ES-I3 (cell line): ENCODE measurements at regions not wholly inside any gene's neighbourhood (a gene's known extent, or its start where the extent isn't known, plus 50 kb on each side); places are given as distances from the start of the nearest gene placed in this dataset.
A peak's percentile ranks its signal among the peaks of the same experiment; 100 is the strongest.
"Not testable (repeated sequence)": the region's sequence is repeated elsewhere in the genome, so short reads cannot be mapped to it uniquely, and the experiment has no call there.

Experiments used
- H3K36me3 ChIP-seq: 2 replicates; pipeline ENCODE4 v1.6.1; 2013; ENCODE audit warnings: mild to moderate bottlenecking, low read length, control low read depth, moderate library complexity; ENCODE audit not compliant: insufficient read depth
- H3K4me1 ChIP-seq: 2 replicates; pipeline ENCODE4 v1.6.1; 2013; ENCODE audit warnings: mild to moderate bottlenecking, control low read depth, low read length; ENCODE audit not compliant: insufficient read depth
- H3K9ac ChIP-seq: 2 replicates; pipeline ENCODE4 v1.6.1; 2013; ENCODE audit warnings: low read depth, mild to moderate bottlenecking, low read length, moderate library complexity
- H3K9me3 ChIP-seq: 2 replicates; pipeline ENCODE4 v1.6.1; 2013; ENCODE audit warnings: mild to moderate bottlenecking, low read length, moderate library complexity; ENCODE audit not compliant: control insufficient read depth, insufficient read depth

GRCh38 chr13:72622546-72622945, 104.9 kb downstream of the MZT1 start:
- Histone ChIP-seq H3K4me1 (peaks cover 12% of the 10 kb centered on the region; the same call in 1 of the 2 replicates), H3K9me3 (no peaks in the 10 kb centered on the region), H3K9ac (no peak overlapping the region), H3K36me3 (no peaks in the 10 kb centered on the region)

GRCh38 chr13:72620874-72621273, 106.6 kb downstream of the MZT1 start:
- H3K9ac ChIP-seq, result no peak overlapping the region
- H3K36me3 ChIP-seq, result no peaks in the 10 kb centered on the region
- no peaks in the 10 kb centered on the region for H3K9me3 ChIP-seq
- H3K4me1 ChIP-seq, result peaks cover 12% of the 10 kb centered on the region; the same call in 1 of the 2 replicates

- Histone ChIP-seq H3K9ac (no peak overlapping the region), H3K36me3 (no peaks in the 10 kb centered on the region), H3K9me3 (no peaks in the 10 kb centered on the region), H3K4me1 (peaks cover 12% of the 10 kb centered on the region; the same call in 1 of the 2 replicates)
Observed at GRCh38 chr13:72617951-72618350, 109.5 kb downstream of the MZT1 start.

- H3K9ac ChIP-seq, result no peak overlapping the region
- no peaks in the 10 kb centered on the region for H3K9me3 ChIP-seq
- H3K4me1 ChIP-seq, result peaks cover 12% of the 10 kb centered on the region; the same call in 1 of the 2 replicates
- H3K36me3 ChIP-seq, result no peaks in the 10 kb centered on the region
Observed at GRCh38 chr13:72617186-72617585, 110.2 kb downstream of the MZT1 start.

- not testable (repeated sequence) for H3K9me3 ChIP-seq, H3K36me3 ChIP-seq, H3K4me1 ChIP-seq
- H3K9ac ChIP-seq, result peak overlapping the region; percentile 28; the same call in 1 of the 2 replicates
Observed at GRCh38 chr13:72610251-72610891, 117.1 kb downstream of the MZT1 start.

GRCh38 chr13:72599178-72599743, 128.2 kb downstream of the MZT1 start:
- H3K36me3 ChIP-seq, result no peaks in the 10 kb centered on the region
- no peaks in the 10 kb centered on the region for H3K9me3 ChIP-seq
- peaks cover 11% of the 10 kb centered on the region for H3K4me1 ChIP-seq
- no peak overlapping the region for H3K9ac ChIP-seq

GRCh38 chr13:72590091-72590740, 137.2 kb downstream of the MZT1 start:
- Histone ChIP-seq H3K9me3 (no peaks in the 10 kb centered on the region; the same call in 1 of the 2 replicates), H3K4me1 (peaks cover 2% of the 10 kb centered on the region; the same call in 1 of the 2 replicates), H3K36me3 (no peaks in the 10 kb centered on the region), H3K9ac (no peak overlapping the region)

GRCh38 chr13:72586518-72586917, 140.9 kb downstream of the MZT1 start:
- Histone ChIP-seq H3K36me3 (no peaks in the 10 kb centered on the region), H3K9ac (no peak overlapping the region), H3K4me1 (peaks cover 2% of the 10 kb centered on the region; the same call in 1 of the 2 replicates)

GRCh38 chr13:72585254-72585653, 142.2 kb downstream of the MZT1 start:
- Histone ChIP-seq H3K36me3 (no peaks in the 10 kb centered on the region), H3K4me1 (peaks cover 2% of the 10 kb centered on the region; the same call in 1 of the 2 replicates), H3K9me3 (no peaks in the 10 kb centered on the region), H3K9ac (no peak overlapping the region)

More at GRCh38 chr13:72586518-72586917, 140.9 kb downstream of the MZT1 start:
- H3K9me3 ChIP-seq, result no peaks in the 10 kb centered on the region

GRCh38 chr13:72571191-72571590, 156.2 kb downstream of the MZT1 start:
- no peak overlapping the region for H3K9ac ChIP-seq
- peaks cover 3% of the 10 kb centered on the region; the same call in 1 of the 2 replicates for H3K9me3 ChIP-seq
- H3K36me3 ChIP-seq, result no peaks in the 10 kb centered on the region
- peaks cover 14% of the 10 kb centered on the region for H3K4me1 ChIP-seq

GRCh38 chr13:72570019-72570418, 157.4 kb downstream of the MZT1 start:
- H3K4me1 ChIP-seq, result peaks cover 14% of the 10 kb centered on the region
- no peaks in the 10 kb centered on the region for H3K36me3 ChIP-seq
- no peaks in the 10 kb centered on the region for H3K9me3 ChIP-seq
- no peak overlapping the region for H3K9ac ChIP-seq

- H3K4me1 ChIP-seq, result peaks cover 14% of the 10 kb centered on the region
- H3K9me3 ChIP-seq, result no peaks in the 10 kb centered on the region
- no peak overlapping the region for H3K9ac ChIP-seq
- no peaks in the 10 kb centered on the region for H3K36me3 ChIP-seq
Observed at GRCh38 chr13:72567566-72567965, 159.9 kb downstream of the MZT1 start.

GRCh38 chr13:72566526-72566925, 160.9 kb downstream of the MZT1 start:
- H3K4me1 ChIP-seq, result peaks cover 14% of the 10 kb centered on the region
- H3K9ac ChIP-seq, result no peak overlapping the region
- H3K36me3 ChIP-seq, result no peaks in the 10 kb centered on the region
- H3K9me3 ChIP-seq, result no peaks in the 10 kb centered on the region

- no peaks in the 10 kb centered on the region for H3K36me3 ChIP-seq
- no peak overlapping the region for H3K9ac ChIP-seq
- no peaks in the 10 kb centered on the region for H3K9me3 ChIP-seq
- peaks cover 14% of the 10 kb centered on the region for H3K4me1 ChIP-seq
Observed at GRCh38 chr13:72565893-72566292, 161.5 kb downstream of the MZT1 start.

- Histone ChIP-seq H3K9ac (no peak overlapping the region), H3K9me3 (no peaks in the 10 kb centered on the region), H3K4me1 (peaks cover 5% of the 10 kb centered on the region), H3K36me3 (no peaks in the 10 kb centered on the region)
Observed at GRCh38 chr13:72562686-72563085, 164.7 kb downstream of the MZT1 start.
